A673 (cell line): ENCODE measurements at regions not wholly inside any gene's neighbourhood (a gene's known extent, or its start where the extent isn't known, plus 50 kb on each side); places are given as distances from the start of the nearest gene placed in this dataset.

Experiments
- CTCF ChIP-seq: fragments of 300-800, 200-600 bp; sonication (generic); conservative IDR thresholded peaks from 2 replicates; pipeline ENCODE4 v1.5.1; 2017; ENCODE audit warnings: low read depth, mild to moderate bottlenecking, antibody characterized with exemption, low read length, moderate library complexity, mixed read lengths
- EZH2 ChIP-seq: fragments of 200-600 bp; sonication (generic); IDR thresholded peaks from 2 replicates; pipeline ENCODE4 v1.6.1; 2017; ENCODE audit warnings: borderline replicate concordance, low read depth, mild to moderate bottlenecking, mixed read lengths, antibody characterized with exemption, low read length; ENCODE audit not compliant: poor library complexity, severe bottlenecking

GRCh38 chr4:86431543-86432116 is 71.8 kb upstream of the MAPK10 start:
- no peak for TF ChIP-seq CTCF
- TF ChIP-seq EZH2, result no peak
